ENCODE measurements at regions not wholly inside any gene's neighbourhood (a gene's known extent, or its start where the extent isn't known, plus 50 kb on each side); places are given as distances from the start of the nearest gene placed in this dataset.

DNA sequence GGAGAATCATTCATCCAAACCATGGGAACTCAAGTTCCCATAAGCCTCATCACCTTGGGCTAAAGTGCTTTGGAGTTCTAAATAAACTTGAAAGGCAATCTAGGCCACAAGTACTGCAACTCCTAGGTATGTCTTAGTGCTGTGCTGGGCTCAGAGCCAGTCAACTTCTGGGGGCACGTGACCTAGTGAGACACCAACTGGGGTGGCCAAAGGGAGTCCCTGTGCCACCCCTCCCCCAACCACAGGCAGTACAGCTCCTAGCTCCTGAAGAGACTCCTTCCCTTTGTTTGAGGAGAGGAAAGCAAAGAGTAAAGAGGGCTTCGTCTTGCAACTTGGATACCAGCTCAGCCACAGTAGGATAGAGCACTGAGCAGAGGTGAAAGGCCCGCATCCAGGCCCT, 154.2 kb upstream of the IL1RAPL2 start:
- H3K27me3 ChIP-seq, result no peaks in the 10 kb centered on the region
- H3K4me2 ChIP-seq, result no peak overlapping the region
- no peak overlapping the region for H2AFZ ChIP-seq
- TF ChIP-seq, protein P1, sequence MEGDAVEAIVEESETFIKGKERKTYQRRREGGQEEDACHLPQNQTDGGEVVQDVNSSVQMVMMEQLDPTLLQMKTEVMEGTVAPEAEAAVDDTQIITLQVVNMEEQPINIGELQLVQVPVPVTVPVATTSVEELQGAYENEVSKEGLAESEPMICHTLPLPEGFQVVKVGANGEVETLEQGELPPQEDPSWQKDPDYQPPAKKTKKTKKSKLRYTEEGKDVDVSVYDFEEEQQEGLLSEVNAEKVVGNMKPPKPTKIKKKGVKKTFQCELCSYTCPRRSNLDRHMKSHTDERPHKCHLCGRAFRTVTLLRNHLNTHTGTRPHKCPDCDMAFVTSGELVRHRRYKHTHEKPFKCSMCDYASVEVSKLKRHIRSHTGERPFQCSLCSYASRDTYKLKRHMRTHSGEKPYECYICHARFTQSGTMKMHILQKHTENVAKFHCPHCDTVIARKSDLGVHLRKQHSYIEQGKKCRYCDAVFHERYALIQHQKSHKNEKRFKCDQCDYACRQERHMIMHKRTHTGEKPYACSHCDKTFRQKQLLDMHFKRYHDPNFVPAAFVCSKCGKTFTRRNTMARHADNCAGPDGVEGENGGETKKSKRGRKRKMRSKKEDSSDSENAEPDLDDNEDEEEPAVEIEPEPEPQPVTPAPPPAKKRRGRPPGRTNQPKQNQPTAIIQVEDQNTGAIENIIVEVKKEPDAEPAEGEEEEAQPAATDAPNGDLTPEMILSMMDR (IDR thresholded peaks at IDR 0.05; ENCODE audit: poor library complexity), result no peak
- no peak for TF ChIP-seq EZH2phosphoT487 (IDR thresholded peaks at IDR 0.05; ENCODE audit: low read depth, severe bottlenecking, unreplicated experiment)
- no peak for TF ChIP-seq EZH2 (IDR thresholded peaks at IDR 0.05; ENCODE audit: borderline replicate concordance)
- H3K79me2 ChIP-seq, result no peaks in the 10 kb centered on the region
- no peak for DNase-seq (ENCODE audit: low spot score)
- no peaks in the 10 kb centered on the region for H4K20me1 ChIP-seq (ENCODE audit: insufficient read depth, poor library complexity, severe bottlenecking)
- no peaks in the 10 kb centered on the region for H3K36me3 ChIP-seq (replicated peaks; ENCODE audit: insufficient read depth, low read depth)
- H3K27ac ChIP-seq, result no peak overlapping the region
- H3K9me2 ChIP-seq (replicated peaks; ENCODE audit: insufficient read depth), result no peaks in the 10 kb centered on the region
- 71% methylated on average over 3 of the region's 3 CpGs for WGBS (ENCODE audit: low lambda C conversion rate, missing lambda C conversion rate)
- no peaks in the 10 kb centered on the region for H3K4me1 ChIP-seq (ENCODE audit: insufficient read depth)
- no peak overlapping the region for H3K4me3 ChIP-seq
- H3K9me3 ChIP-seq (ENCODE audit: low read depth), result no peaks in the 10 kb centered on the region

DNA sequence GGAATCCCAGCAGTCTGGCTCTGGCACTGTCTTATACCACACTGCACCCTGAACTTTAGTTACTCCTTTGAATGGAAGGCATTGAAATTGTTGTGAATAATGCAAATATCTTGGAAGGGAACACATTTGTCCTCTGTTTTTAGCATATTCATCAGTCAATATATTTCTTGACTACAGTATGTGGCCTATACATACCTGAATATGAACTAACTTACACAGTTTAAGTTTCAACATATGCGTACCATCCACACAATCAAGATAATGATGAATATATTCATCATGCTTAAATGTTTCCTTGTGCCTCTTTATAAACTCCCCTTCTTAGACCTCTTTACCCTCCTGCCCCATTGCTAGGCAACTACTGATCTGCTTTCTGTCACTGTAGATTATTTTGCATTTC, 145.7 kb upstream of the ESX1 start:
- Histone ChIP-seq H4K20me1 (ENCODE audit: insufficient read depth, poor library complexity, severe bottlenecking) (no peaks in the 10 kb centered on the region), H3K36me3 (replicated peaks; ENCODE audit: insufficient read depth, low read depth) (no peaks in the 10 kb centered on the region), H2AFZ (no peak overlapping the region), H3K4me1 (ENCODE audit: insufficient read depth) (no peaks in the 10 kb centered on the region), H3K27me3 (no peaks in the 10 kb centered on the region), H3K27ac (no peak overlapping the region), H3K4me3 (no peak overlapping the region), H3K4me2 (no peak overlapping the region), H3K9me2 (replicated peaks; ENCODE audit: insufficient read depth) (no peaks in the 10 kb centered on the region), H3K79me2 (no peaks in the 10 kb centered on the region), H3K9me3 (ENCODE audit: low read depth) (no peaks in the 10 kb centered on the region)
- DNase-seq (ENCODE audit: low spot score), result no peak
- TF ChIP-seq, protein P1 (IDR thresholded peaks at IDR 0.05; ENCODE audit: poor library complexity), result no peak
- TF ChIP-seq EZH2 (IDR thresholded peaks at IDR 0.05; ENCODE audit: borderline replicate concordance), result no peak
- TF ChIP-seq EZH2phosphoT487 (IDR thresholded peaks at IDR 0.05; ENCODE audit: low read depth, severe bottlenecking, unreplicated experiment), result no peak
- 93% methylated on average over 1 of the region's 1 CpG for WGBS (ENCODE audit: low lambda C conversion rate, missing lambda C conversion rate)

DNA sequence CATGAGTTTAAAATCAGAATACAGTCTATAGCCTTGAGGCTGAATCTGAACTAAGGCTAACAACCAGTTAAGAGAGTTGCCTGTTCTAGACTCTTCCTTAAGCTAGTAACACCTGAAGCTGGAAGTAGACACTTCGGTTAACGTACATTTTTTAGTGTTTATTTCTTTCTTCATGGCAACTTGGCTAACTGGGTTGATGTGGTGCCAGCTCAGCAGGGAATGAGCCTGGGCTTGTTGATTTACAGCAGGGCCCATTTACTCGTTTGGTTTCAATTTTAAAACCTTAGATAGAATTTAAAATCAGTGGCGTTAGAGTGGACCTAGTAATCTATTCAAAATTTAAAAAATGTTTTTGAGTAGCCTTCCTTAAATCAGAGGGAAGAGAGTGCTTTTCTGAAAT, 137.6 kb upstream of the ESX1 start:
- no peak overlapping the region for H2AFZ ChIP-seq
- 73% methylated on average over 4 of the region's 4 CpGs for WGBS (ENCODE audit: low lambda C conversion rate, missing lambda C conversion rate)
- no peak overlapping the region for H3K4me3 ChIP-seq
- no peaks in the 10 kb centered on the region for H3K27me3 ChIP-seq
- no peaks in the 10 kb centered on the region for H4K20me1 ChIP-seq (ENCODE audit: insufficient read depth, poor library complexity, severe bottlenecking)
- H3K79me2 ChIP-seq, result no peaks in the 10 kb centered on the region
- TF ChIP-seq, protein P1 (IDR thresholded peaks at IDR 0.05; ENCODE audit: poor library complexity), result no peak
- no peak for TF ChIP-seq EZH2phosphoT487 (IDR thresholded peaks at IDR 0.05; ENCODE audit: low read depth, severe bottlenecking, unreplicated experiment)
- TF ChIP-seq EZH2 (IDR thresholded peaks at IDR 0.05; ENCODE audit: borderline replicate concordance), result no peak
- no peaks in the 10 kb centered on the region for H3K36me3 ChIP-seq (replicated peaks; ENCODE audit: insufficient read depth, low read depth)
- no peak overlapping the region for H3K4me2 ChIP-seq
- H3K9me3 ChIP-seq (ENCODE audit: low read depth), result no peaks in the 10 kb centered on the region
- no peaks in the 10 kb centered on the region for H3K9me2 ChIP-seq (replicated peaks; ENCODE audit: insufficient read depth)
- H3K4me1 ChIP-seq (ENCODE audit: insufficient read depth), result no peaks in the 10 kb centered on the region
- H3K27ac ChIP-seq, result no peak overlapping the region
- DNase-seq (ENCODE audit: low spot score), result no peak

DNA sequence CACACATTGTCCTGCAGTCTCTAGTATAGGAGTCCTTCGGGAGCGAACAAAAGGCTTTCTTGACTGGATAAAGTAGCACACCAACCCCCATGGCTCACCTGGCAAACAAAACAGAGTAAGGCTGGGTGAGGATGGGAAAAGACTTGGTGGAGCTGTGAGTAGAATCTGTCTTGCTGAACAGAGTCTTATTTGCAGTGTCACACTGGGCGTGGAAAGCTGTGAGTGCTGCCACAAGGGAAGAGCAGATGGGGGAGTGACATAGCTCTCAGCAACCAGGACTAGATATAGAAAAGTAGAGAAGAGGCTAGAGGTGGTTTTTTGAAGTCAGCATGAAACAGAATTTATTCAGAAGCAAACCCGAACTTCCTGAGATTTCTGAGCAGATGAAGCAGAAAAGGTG, 137.2 kb upstream of the ESX1 start:
- no peaks in the 10 kb centered on the region for H3K79me2 ChIP-seq
- no peaks in the 10 kb centered on the region for H3K9me3 ChIP-seq (ENCODE audit: low read depth)
- no peaks in the 10 kb centered on the region for H3K9me2 ChIP-seq (replicated peaks; ENCODE audit: insufficient read depth)
- no peak overlapping the region for H3K27ac ChIP-seq
- no peak for DNase-seq (ENCODE audit: low spot score)
- no peaks in the 10 kb centered on the region for H3K4me1 ChIP-seq (ENCODE audit: insufficient read depth)
- H3K4me3 ChIP-seq, result no peak overlapping the region
- 69% methylated on average over 4 of the region's 4 CpGs for WGBS (ENCODE audit: low lambda C conversion rate, missing lambda C conversion rate)
- no peak overlapping the region for H3K4me2 ChIP-seq
- H2AFZ ChIP-seq, result no peak overlapping the region
- H3K36me3 ChIP-seq (replicated peaks; ENCODE audit: insufficient read depth, low read depth), result no peaks in the 10 kb centered on the region
- TF ChIP-seq, protein P1 (IDR thresholded peaks at IDR 0.05; ENCODE audit: poor library complexity), result no peak
- TF ChIP-seq EZH2 (IDR thresholded peaks at IDR 0.05; ENCODE audit: borderline replicate concordance) (no peak), EZH2phosphoT487 (IDR thresholded peaks at IDR 0.05; ENCODE audit: low read depth, severe bottlenecking, unreplicated experiment) (no peak)
- no peaks in the 10 kb centered on the region for H3K27me3 ChIP-seq
- no peaks in the 10 kb centered on the region for H4K20me1 ChIP-seq (ENCODE audit: insufficient read depth, poor library complexity, severe bottlenecking)

Measured in hepatocyte (in vitro differentiated cells).